Stimulated activated CD4-positive, alpha-beta T cell treated with anti-CD3 and anti-CD28 coated beads, TNF-alpha, amount 100 ng/mL, for 24 hours (primary cell): ENCODE measurements at regions not wholly inside any gene's neighbourhood (a gene's known extent, or its start where the extent isn't known, plus 50 kb on each side); places are given as distances from the start of the nearest gene placed in this dataset.
A peak's percentile ranks its signal among the peaks of the same experiment; 100 is the strongest.

Experiments used
- DNase-seq, 3 experiments: peaks; one replicate each; pipeline ENCODE4 v3.0.0-alpha.2; 2020; ENCODE audit warnings: low read depth in 3 of 3

DNA sequence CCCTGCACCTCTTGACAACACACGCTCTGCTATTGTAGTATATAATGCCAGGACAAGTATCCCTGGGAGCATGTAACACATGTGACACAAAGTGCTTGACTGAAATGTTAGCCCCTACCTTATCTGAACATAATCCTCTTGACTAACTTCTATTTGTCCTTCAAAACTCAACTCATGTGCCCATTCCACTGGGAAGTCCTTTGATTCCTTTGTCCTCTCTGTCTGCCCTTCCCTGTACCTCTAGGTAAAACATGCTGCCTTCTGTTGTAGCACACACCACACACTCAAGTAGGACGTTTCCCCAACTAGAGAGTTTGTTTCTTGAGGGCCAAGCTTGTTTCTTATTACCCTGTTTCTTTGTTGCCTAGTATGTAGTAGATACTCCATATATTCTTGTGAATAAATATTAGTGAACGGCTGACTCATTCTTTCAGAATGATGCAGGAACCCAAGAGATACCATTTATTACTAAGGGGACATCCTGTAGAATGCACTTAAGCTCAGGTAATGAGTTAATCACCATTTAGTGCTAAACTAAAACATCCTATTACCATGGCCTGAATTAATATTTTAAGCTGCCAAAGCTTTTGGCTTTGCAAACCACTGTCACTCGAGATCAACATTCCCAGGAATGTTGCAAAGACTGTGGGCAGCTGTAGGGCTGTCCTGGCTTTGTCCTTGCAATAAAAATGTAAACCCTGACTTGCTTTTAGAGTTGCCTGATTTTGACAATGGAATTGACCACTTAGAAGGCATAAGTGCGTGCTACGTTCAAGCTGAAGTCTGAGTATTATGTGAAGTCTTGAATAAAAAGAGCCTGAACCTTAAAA, 313.4 kb downstream of the COG6 start:
- no peak for DNase-seq

DNA sequence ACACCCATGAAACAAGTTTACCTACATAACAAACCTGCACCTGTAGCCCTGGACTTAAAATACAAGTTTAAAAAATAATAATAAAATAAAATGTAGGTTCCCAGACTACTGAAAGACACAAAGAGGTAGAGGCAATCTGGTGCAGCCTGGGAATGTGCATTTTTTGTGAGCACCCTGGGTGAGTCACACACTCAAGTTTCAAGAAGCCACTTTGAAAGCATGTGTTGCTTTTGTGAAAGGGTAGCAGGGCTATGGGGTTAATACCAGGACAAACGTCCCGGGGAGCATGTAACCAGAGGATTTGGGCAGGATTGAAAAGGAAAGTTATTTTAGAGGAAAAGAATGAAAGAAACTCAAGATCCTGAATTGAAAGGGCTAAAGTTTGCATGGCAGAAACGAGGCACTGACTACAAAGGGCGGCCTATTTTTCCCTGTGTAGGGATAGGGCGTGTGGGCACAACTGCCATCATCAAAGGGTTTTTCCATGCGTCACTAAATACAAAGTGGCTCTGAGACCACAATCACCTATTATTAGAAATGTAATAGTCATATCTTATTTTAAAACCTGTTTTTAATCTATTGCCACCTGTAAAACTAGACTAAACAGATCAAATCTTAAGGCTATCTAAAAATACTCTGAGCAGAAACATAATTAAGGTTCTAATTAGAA, 314.9 kb downstream of the COG6 start:
- DNase-seq, result no peak

DNA sequence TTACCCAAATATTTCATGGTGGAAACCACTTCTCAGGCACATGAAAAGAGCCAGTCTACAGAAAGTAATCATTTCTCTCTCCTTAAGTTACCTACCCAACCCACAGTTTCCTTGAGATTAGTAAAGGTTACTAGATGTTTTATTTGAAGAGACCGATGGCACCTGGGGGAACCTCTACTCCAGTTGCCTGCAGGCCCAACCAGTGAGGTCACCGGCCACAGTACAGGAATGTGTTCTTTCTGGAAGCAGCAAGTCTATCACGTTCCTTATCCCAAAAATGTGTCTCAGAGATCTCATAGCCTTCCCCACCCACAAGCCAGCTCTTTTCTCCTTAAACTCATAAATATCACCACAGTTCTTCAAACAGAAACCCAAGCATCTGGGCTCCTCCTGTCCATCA, 316.1 kb downstream of the COG6 start:
- DNase-seq, result no peak

DNA sequence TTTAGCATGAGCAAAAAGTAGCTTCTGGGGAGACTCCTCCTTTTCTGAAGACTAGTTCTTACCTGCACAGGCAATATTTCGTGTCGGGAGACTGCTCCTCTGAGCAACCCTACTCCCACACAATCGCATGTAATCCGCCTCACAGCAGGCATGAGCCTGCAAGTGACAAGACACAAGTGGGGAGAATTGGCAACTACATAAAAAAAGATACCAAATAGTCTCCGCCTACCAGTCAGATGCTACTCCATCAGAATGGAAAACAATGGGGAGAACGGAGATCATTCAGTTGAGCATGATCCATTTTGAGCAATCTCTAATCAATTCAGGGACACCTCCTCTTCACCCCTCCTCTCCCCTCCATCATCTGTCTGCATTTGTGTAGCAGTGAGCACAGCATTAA, 321.0 kb downstream of the COG6 start:
- no peak for DNase-seq

DNA sequence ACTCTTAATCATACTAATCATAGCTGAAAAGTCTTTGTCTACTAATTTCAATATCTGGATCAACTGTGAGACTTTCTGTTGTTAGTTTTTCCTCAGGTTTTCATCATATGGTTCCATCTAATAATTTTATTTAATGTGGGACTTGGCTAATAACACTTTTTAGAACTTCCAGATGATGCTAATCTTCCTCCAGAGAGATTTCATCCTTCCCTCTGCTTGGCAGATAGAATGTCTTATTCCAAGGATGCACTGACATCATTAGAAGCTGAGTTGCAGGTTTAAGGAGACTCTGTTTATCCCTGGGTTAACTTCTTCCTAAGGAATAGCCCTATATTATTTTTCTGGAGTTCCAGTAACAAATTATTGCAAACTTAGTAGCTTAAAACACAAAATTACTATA, 325.6 kb downstream of the COG6 start:
- no peak for DNase-seq

DNA sequence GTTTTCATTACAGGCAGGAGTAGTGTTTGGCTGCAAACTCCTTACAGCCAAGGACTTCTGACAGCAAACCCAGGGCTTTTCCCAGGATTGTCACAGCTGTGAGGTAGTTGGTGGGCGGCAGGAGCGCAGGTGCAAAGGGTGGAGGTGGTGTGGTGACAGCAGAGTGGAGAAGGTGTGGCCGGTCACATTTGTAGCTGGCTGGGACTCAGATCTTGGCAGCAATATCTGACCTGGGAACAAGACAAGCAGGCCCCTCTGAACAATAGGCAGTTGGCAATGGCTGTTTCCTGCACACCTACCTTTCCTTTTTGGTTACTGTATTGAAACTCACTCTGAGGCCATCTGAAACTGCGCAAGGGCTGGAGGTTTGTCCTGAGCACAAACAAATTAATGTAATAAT, 327.3 kb downstream of the COG6 start:
- DNase-seq, result no peak

DNA sequence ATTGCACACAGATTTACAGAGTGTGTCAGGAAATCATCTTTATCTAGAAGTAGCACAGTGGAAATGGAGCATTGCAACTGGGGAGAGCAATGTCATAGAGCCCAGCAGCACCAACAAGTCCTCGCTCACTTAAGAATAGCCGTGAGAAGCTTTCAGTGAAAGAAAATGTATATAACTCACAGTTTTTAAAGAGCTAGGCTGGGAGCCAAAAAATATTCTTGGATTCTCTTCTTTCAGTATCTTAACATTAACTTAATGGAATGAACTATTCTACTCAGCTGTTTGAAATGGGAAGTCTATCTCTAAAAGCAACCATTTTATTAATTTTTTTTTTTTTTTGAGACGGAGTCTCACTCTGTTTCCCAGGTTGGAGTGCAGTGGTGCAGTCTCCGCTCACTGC, 329.6 kb downstream of the COG6 start:
- DNase-seq, result no peak

DNA sequence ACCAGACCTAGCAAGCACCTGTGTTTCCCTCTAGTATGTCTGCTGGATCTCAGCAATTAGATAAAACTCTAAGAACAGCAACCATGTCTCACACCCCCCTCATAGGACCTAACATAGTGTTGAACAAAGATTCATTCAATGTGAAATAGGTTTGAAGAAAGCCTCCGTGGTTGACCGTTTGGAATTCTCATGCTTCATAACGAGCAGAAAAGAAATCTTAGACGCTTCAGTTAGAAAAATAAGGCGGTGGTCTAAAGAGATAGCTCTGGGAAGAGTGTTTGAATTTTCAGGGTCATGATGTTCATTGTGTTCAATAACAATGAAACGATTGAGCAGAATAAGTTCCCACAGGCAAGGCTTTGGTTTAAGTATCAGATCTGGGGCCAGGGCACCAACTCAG, 332.9 kb downstream of the COG6 start:
- DNase-seq, result no peak

DNA sequence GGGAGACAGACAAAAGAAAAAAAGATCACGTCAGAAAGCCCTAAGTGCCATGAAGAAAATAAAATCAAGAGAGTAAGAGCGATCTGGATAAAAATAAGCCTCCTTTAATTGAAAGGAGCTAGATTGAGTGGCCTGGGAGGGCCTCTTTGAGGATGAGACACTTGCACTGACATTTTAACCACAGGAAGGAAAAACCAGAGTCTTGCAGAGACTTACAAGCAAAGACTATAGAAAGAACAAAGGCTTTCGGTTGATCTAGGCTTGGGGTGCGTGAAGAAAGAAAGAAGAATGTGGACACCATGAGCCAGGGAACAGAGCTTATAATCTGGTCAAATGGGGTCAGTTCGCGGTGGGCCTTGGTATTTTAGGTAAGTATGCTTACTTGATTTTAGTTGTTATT, 342.7 kb downstream of the COG6 start:
- DNase-seq, result no peak

DNA sequence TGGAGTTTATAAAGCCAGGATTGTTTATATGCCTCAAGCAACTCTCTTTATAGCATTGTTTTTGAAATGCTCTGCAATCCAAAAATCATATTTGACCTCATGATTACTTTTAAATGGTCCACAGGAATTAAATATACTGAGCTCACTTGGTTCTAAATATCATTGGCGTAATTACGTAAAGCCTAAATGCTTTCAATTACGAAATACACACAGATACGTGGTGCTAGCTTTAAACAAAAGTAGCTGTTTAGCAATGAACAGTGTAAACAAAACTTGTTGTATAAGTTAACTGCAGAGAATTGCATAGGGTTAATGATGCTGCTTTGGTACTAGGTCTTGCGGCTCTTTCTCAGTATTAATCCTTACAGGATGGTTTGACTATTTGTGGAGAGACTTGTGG, 346.6 kb downstream of the COG6 start:
- no peak for DNase-seq

DNA sequence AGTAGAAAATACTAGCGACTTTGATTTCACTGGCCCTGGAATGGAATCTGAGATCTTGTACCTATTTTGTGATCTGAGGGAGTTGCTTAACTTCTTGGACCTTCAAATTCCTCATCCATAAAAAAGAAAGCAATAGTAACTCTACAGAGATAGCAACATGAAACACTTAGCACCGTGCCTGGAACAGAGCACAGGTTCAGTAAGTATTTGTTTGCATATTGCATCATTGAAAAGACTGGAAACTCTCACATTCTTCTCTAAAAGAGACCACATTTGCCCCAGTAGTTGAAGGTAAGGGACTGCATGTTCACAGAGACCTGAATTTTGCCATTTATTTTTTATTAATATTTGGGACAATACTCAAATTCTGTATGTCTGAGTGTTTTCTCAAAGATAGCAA, 358.1 kb downstream of the COG6 start:
- no peak for DNase-seq

DNA sequence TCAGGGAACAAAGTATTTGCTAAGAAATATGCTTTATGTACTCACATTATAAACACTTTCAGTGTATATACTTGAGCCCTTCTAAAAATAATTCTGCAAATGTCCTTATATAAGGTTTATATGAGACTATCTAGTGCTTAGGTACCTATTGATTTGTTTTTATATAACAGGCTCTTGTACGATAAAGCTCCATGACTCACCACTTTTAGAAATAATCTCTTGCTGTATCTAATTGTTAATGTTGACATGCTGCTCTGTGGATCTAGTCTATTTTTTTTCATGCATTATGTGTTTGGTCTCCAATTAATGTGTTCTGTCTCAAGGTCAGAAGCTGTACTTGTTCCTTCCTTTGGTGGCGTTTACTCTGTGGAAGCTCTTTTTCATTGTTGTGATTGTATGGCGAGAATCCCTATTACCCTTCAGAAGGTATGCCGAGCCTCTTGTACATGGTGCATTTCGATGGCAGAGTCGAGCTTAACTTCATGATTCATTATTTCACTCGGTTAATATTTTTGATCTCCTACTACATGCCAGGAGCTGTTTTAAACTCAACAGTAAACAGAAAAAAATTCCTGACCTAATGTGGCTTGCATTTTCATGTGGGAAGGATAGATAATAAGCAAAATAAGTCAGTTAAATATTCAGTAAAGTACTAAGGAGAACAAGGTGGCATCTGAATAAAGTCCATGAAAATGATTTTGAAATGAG, 361.6 kb downstream of the COG6 start:
- DNase-seq, result no peak

DNA sequence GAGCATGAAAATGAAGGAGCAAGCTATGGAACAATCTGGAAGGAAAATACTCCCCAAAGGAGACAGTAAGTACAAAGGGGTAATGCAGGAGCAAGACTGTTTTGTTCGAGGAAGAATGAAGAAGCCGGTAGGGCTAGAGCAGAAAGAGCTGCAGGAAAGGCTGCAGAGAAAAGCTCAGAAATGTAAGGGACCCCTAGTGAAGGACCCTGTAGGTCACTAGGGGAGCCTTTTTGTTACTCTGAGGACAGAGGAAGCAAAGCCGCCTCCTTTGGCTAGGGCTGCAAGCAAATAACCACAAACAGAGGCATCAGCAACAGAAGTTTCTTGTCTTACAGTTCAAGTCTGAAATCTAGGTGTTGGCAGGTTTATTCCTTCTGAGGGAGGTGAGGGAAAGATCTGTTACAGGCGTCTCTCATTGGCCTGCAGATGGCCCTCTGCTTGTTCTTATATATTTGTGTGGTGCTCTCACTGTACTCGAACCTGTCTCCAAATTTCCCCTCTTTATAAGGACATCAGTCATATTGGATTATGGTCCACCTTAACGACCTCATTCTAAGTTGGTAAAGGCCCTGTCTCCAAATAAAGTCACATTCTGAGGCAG, 362.3 kb downstream of the COG6 start:
- no peak for DNase-seq

DNA sequence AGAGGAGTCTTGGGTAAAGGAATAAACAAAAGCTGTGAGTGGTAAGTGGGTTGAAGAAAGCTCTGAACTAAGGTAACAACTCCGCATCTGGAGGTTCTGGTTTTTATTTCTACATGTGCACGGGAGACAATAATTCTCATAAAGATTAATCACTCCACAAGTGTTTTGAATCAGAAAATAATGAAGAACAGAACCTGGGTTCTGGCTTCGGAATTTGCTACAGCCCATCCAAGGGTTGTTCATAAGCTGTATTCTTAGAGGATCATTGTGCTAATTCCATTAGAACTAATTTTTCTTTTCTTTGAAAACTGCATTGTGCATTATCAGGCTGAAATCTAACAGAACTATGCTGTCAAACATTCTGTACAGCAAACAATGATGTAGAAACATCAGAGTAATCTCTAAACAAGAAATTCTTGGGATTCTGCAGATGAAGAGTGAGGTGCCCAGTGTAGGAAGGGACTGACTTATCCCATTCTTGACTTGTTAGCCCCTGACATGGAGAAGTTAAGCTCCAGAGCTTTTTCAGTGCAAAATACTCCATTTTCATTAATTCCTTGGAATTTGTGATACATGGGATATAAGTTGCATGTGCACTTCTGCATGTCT, 368.2 kb downstream of the COG6 start:
- no peak for DNase-seq

DNA sequence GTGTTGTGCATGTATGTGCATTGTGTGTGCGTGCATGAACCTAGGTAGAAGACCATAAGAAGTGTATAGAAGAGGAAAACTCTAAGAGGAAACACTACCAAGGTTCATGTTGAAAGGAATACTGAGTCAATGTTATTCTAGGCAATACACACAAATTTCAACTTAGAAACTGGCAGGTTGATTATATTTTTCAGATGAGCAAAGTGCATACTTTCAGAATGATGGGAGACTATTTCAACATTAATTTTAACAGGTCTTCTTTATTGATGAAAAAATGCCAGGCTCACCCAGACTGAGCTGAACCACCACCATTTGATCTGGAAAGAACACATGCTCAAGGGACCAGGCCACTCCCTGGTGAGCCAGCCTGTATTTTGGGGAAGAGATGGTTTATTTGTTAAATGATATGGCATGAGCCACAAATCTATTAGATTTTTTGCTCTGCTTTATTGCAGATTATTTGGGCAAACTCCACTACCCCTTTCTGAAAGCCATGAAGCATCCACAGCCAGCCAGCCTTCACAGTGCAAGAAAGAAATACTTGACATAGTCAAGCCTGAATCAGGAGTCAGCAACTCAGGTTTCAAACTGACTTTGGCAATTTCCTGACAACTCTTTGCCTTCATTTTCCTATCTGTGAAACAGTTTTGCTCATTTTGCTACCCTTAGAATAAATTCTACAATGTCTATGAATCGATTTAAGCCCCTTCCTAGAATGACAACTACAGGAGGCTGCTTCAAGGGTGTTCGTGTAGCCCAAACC, 368.9 kb downstream of the COG6 start:
- no peak for DNase-seq

DNA sequence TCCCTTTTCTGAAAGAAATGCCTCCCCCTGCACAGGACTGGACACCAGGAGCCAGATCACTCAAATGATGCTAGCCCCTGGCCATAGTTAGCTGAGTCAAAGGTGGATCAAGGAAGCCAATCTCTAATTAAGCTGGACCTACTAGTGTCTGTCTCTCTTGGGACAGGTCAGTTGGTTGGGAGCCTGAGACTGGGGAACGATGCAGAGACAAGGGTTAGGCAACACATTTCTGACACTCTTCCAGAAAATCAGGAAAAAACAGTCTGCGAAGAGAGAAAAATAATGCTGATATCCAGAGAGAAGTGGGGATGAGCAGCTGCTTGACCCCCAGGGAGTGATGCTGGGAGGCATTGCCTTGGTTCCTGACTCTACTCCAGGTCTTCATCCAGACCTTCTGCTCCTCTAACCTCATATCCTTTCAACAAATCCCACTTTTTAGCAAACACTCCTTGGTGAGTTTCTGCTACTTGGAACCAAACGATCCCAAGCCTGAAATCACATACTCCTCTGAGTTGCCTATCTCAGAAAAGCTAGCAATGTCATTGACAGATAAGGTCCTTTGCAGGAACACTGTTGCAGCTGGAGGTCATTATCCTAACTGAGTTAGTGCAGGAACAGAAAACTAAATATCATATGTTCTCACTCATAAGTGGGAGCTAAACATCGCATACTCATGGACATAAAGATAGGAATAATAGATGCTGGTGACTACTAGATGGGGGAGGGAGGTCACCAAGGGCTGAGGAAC, 369.7 kb downstream of the COG6 start:
- no peak for DNase-seq

DNA sequence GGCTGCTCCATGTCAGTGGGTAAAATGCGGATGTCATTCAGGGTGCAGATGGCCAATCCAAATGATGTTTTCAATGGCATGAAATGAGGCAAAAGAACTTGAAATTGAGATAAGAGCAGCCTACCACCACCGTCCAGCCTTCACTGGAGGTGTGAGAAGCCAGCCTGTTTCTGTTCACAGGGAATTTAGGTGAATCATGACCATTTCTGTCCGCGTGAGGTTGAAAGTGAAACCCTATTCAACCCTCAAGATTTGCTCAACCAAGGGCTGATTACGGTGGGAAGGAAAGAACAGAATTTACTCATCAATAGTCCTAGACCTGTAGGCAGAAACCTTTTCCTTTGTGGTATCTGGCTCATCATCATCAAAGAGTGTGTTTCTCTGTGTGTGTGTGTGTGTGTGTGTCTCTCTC, 370.7 kb downstream of the COG6 start:
- DNase-seq, result peak; percentile 28 to 68 (median 60)

DNA sequence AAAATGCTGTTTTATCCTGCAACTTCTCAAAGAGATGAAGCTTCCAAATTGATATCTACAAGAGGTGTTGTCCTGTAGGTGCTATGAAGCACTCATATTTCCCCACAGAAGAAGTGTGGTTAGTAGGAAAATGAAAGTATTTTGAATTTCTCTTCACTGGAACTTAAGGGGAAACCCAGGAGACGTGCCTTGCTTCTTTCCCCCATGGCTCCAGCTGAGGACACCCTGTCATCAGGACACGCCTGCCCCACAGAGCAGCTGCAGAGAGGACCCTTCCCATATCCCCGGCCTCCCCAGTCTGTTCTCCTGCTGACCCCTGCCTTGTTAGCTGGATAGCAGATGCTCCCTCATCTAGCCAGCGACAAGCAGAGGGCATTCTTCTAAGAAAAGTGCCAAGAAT, 371.3 kb downstream of the COG6 start:
- DNase-seq, result peak; percentile 23 to 53 (median 29)

DNA sequence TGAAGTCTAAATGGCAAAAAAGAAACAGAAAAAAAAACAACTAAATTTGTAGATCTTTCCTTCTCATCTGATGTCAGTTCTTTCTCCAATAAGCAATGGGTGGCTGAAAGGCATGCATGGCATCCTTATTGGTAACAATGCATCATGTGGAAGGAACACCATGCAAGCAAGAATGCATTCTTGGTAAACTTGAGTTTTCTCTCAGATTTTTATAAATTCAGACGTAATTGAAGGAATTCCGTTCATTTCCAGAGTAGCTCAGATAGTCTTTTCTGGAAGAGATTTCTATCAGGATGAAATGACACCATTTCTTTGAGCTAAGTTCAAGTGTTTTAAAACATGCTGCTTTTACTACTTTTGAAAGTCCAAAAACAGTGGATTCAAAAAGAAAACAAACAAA, 373.0 kb downstream of the COG6 start:
- DNase-seq, result no peak

DNA sequence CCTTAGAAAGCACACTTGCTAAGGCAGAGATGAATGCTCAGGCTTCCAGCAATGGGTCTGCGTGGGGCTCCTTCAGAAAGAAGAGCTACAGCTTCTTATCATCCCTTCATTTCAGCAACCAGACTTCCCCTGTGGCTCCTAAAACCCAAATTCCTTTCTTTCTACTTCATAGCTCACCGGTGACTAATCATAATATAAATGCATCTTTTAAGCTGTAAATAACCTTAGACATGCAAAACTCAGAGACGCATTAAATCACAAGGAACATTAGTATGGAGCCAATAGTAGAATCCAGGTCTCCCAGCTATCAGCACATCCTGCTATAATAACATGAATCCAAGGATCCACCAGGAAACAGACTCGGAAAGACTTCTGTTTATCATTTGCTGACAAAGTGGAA, 375.6 kb downstream of the COG6 start:
- DNase-seq, result no peak

DNA sequence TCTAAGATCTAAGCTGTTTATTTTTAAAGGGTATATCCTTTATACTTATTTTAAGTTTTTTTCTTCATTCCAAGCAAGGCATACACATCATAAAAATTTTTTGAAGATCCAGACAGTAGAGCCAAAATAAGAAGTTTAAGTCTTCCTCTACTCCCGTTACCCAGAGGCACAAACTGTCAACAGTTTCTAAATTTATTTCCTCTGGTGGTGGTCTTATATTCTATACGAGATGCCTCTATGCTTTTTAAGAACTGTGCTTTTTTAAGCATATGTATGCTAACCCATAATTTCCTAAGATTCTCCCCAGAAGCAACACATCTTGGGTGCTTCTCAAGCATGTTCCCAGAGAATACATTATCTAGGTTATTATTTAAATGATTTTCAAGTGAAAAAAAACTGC, 383.6 kb downstream of the COG6 start:
- DNase-seq, result no peak
